BLaER1 (cell line): ENCODE measurements at regions not wholly inside any gene's neighbourhood (a gene's known extent, or its start where the extent isn't known, plus 50 kb on each side); places are given as distances from the start of the nearest gene placed in this dataset.
A peak's percentile ranks its signal among the peaks of the same experiment; 100 is the strongest.

Source experiments
- H3K27ac ChIP-seq: shearing (Covaris generic); formaldehyde crosslinking; 2 replicates; pipeline ENCODE4 v1.8.1; 2022
- H3K27me3 ChIP-seq: shearing (Covaris generic); formaldehyde crosslinking; 2 replicates; pipeline ENCODE4 v1.8.1; 2022
- H3K36me3 ChIP-seq: shearing (Covaris generic); formaldehyde crosslinking; 2 replicates; pipeline ENCODE4 v1.8.1; 2022
- H3K4me1 ChIP-seq: shearing (Covaris generic); formaldehyde crosslinking; 2 replicates; pipeline ENCODE4 v1.8.1; 2022
- H3K4me2 ChIP-seq: shearing (Covaris generic); formaldehyde crosslinking; 2 replicates; pipeline ENCODE4 v1.8.1; 2022
- H3K4me3 ChIP-seq: shearing (Covaris generic); formaldehyde crosslinking; 2 replicates; pipeline ENCODE4 v1.8.1; 2022
- H3K9ac ChIP-seq: shearing (Covaris generic); formaldehyde crosslinking; 2 replicates; pipeline ENCODE4 v1.8.1; 2022
- H3K9me3 ChIP-seq: shearing (Covaris generic); formaldehyde crosslinking; 2 replicates; pipeline ENCODE4 v1.8.1; 2022
- H4K20me1 ChIP-seq: shearing (Covaris generic); formaldehyde crosslinking; 2 replicates; pipeline ENCODE4 v1.8.1; 2022
- Cebpa-rat ChIP-seq: shearing (Covaris generic); IDR thresholded peaks from 2 replicates; pipeline ENCODE4 v1.8.1; 2022

- no peaks in the 10 kb centered on the region for H3K36me3 ChIP-seq
- no peaks in the 10 kb centered on the region for H3K27me3 ChIP-seq
- no peak overlapping the region for H3K9ac ChIP-seq
- no peaks in the 10 kb centered on the region for H3K4me1 ChIP-seq
- H3K4me3 ChIP-seq = no peak overlapping the region
- H3K9me3 ChIP-seq = no peaks in the 10 kb centered on the region
- H4K20me1 ChIP-seq = no peaks in the 10 kb centered on the region
- H3K4me2 ChIP-seq = no peak overlapping the region
- no peak overlapping the region for H3K27ac ChIP-seq
- no peak for TF ChIP-seq Cebpa-rat
Measured at GRCh38 chr9:115276621-115277020, 158.7 kb upstream of the TNC start.

DNA sequence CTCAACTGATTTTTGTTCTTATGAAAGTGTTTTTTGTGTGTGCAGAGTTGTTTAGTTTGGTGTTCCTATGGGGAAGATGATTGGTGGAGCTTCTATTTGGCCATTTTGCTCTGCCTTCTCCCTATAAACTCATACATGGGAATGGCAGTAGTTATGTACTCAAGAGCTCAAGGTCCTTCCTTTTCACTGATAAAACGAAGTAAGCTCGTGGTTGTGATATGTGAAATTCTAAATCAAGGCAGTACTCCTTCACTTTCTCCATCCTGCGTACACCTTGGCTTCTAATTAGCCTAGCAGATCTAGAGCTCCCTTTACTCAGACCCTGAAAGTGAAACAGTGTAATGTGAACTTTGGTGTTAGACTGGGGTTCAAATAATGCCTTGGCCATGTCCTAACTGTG lies 159.3 kb upstream of the TNC start:
- H4K20me1 ChIP-seq = no peaks in the 10 kb centered on the region
- no peak overlapping the region for H3K27ac ChIP-seq
- no peaks in the 10 kb centered on the region for H3K9me3 ChIP-seq
- no peak overlapping the region for H3K4me3 ChIP-seq
- H3K36me3 ChIP-seq = no peaks in the 10 kb centered on the region
- no peak for TF ChIP-seq Cebpa-rat
- H3K4me2 ChIP-seq = no peak overlapping the region
- no peak overlapping the region for H3K9ac ChIP-seq
- no peaks in the 10 kb centered on the region for H3K27me3 ChIP-seq
- H3K4me1 ChIP-seq = no peaks in the 10 kb centered on the region

DNA sequence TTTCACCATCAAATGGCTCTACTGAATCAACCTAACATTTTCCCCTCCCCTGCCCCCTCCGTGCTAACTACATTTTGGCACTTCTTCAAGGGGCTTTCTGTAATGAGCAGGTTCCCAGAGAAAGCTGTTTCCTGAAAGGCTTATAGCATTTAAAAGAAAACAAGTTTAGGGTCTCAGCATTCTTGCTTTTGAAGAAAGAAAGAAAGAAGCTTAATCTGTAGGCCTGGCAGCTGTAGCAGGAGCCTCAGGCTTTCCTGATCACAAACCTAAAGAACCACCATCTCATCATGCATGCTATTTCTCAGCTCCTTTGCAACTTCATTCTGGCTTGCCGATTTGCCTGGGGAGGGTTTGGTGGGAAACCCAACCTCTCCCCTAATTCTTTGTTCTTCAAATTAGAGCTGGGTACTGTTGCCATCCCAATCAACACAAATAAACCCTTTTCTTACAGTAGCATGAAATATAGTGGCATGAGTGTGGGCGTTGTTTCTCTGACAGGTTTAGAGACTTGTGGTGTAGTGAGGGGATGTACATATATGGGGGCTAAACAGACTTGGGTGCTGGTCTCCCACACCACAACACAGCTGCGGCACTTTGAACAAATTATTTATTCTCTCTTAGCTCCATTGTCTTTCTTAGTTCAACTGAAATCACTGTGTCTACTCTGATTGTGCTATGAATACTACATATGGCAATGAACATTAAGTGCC lies 160.5 kb upstream of the TNC start:
- Histone ChIP-seq H3K4me3 (no peak overlapping the region), H3K4me1 (no peaks in the 10 kb centered on the region), H3K9me3 (no peaks in the 10 kb centered on the region), H3K4me2 (no peak overlapping the region), H3K36me3 (no peaks in the 10 kb centered on the region), H3K27me3 (no peaks in the 10 kb centered on the region), H3K27ac (no peak overlapping the region), H3K9ac (no peak overlapping the region), H4K20me1 (no peaks in the 10 kb centered on the region)
- TF ChIP-seq Cebpa-rat = no peak

DNA sequence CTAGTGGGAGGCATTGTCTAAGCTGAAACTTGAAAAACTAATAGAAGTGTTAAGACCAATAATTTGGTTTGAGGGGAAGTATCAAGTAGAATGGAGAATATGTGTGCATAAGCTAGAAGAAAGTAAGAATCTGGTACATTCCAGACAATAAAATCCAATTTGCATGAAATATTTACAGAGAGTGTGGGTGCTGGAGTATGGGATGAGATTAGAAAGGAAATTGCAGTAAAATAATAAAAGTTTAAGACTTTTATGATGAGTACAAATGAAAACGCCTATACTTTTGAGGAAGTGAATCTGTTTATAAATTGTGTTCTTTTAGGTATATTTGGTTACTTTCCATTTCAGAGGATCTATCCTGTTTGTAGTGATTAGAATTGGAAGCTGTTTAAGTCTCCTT lies 165.4 kb upstream of the TNC start:
- H3K9me3 ChIP-seq = no peaks in the 10 kb centered on the region
- H4K20me1 ChIP-seq = no peaks in the 10 kb centered on the region
- H3K9ac ChIP-seq = no peak overlapping the region
- TF ChIP-seq Cebpa-rat = no peak
- H3K4me3 ChIP-seq = no peak overlapping the region
- no peaks in the 10 kb centered on the region for H3K4me1 ChIP-seq
- no peak overlapping the region for H3K27ac ChIP-seq
- no peaks in the 10 kb centered on the region for H3K27me3 ChIP-seq
- H3K4me2 ChIP-seq = no peak overlapping the region
- H3K36me3 ChIP-seq = no peaks in the 10 kb centered on the region

- no peak overlapping the region for H3K27ac ChIP-seq
- H3K4me1 ChIP-seq = no peaks in the 10 kb centered on the region
- H3K9ac ChIP-seq = no peak overlapping the region
- no peaks in the 10 kb centered on the region for H3K36me3 ChIP-seq
- no peak for TF ChIP-seq Cebpa-rat
- no peaks in the 10 kb centered on the region for H3K9me3 ChIP-seq
- no peaks in the 10 kb centered on the region for H3K27me3 ChIP-seq
- H3K4me3 ChIP-seq = no peak overlapping the region
- H3K4me2 ChIP-seq = no peak overlapping the region
- no peaks in the 10 kb centered on the region for H4K20me1 ChIP-seq
Measured at GRCh38 chr9:115285836-115286235, 167.9 kb upstream of the TNC start.

DNA sequence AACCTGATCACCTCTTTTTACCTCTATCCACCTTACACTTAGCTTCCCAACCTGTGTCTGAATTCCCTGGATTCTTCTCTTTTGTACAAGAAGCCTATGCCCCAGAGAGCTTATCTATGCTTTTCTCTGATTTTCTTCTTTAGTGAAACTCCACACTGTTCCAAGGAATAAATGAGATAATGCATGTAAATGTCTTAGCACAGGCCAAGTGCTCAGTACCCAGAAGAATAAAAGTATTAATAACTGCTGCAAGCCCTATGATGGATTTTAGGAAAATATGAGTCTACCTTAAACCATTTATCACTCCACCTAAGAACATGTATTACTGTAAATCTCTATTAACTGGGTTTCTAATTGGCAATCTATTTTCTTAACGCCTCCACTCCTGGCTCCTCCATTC lies 168.5 kb upstream of the TNC start:
- no peak for TF ChIP-seq Cebpa-rat
- Histone ChIP-seq H3K9me3 (no peaks in the 10 kb centered on the region), H3K36me3 (no peaks in the 10 kb centered on the region), H3K4me3 (no peak overlapping the region), H3K4me1 (no peaks in the 10 kb centered on the region), H4K20me1 (no peaks in the 10 kb centered on the region), H3K27me3 (no peaks in the 10 kb centered on the region), H3K9ac (no peak overlapping the region), H3K4me2 (no peak overlapping the region), H3K27ac (no peak overlapping the region)

DNA sequence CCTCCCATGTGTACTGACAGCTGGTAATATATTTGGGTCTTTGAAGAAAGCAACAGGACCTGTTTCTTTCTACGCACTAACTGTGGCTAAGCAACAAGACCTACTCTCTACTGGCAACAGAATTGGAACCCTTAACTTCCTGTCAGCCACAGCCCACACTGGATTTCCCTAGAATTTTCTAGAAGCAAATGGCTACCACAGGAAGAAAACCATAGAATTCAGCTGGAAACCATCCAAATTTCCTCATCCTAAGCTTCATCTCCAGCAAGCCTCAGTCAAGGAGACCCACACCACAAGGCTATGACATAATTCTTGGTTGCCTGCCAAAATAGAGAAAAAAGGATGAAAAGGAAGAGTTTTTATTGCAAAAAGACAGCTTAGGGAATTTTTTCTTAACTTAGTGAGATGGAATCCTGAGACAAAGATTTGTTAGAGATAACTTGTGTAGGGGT lies 171.8 kb upstream of the TNC start:
- Histone ChIP-seq H3K4me1 (peaks cover 11% of the 10 kb centered on the region), H3K9ac (no peak overlapping the region), H3K27me3 (no peaks in the 10 kb centered on the region), H3K9me3 (no peaks in the 10 kb centered on the region), H3K4me3 (no peak overlapping the region), H3K27ac (no peak overlapping the region), H4K20me1 (no peaks in the 10 kb centered on the region), H3K36me3 (no peaks in the 10 kb centered on the region), H3K4me2 (no peak overlapping the region)
- TF ChIP-seq Cebpa-rat = no peak

- Histone ChIP-seq H3K36me3 (no peaks in the 10 kb centered on the region), H4K20me1 (no peaks in the 10 kb centered on the region), H3K9ac (no peak overlapping the region), H3K4me2 (no peak overlapping the region), H3K4me1 (peaks cover 11% of the 10 kb centered on the region), H3K4me3 (no peak overlapping the region), H3K9me3 (no peaks in the 10 kb centered on the region), H3K27ac (no peak overlapping the region), H3K27me3 (no peaks in the 10 kb centered on the region)
- TF ChIP-seq Cebpa-rat = no peak
Measured at GRCh38 chr9:115291841-115292240, 173.9 kb upstream of the TNC start.

DNA sequence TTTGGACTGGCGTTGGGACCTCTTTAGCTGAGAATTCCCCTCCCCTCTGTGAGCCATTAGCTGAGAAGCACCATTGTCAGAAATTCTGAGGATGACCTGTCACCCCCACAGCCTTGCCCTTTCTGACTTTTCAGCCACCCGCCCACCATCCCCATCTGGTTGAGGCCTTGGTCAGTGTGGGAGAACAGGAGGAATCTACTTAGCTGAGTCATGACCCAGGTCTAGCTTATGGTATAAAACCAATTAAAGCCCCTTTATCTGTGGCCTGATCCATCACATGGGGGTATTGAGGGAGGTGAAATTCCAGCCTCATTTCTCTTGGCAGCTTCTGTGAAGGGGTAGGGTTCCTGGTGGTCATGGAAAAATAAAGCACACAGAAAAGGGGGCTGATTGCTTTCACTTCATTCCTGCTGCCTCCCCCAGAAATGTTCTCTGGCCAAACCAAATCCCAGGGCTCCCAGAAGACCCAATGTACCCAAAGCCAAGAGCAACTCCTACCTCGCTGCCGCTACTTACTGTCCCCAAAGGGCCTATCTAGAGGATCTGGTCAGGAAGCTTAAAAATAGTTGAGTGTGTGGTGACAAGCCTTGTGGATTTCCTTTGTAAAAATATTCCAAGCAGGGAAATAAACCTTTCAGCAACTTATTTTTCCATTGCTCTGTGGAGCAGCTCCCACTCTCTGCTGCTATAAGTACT lies 174.8 kb upstream of the TNC start:
- peak overlapping the region; percentile 37; the same call in 1 of the 2 replicates for H3K4me2 ChIP-seq
- no peak overlapping the region for H3K4me3 ChIP-seq
- no peaks in the 10 kb centered on the region for H3K36me3 ChIP-seq
- H3K9me3 ChIP-seq = no peaks in the 10 kb centered on the region
- H3K4me1 ChIP-seq = peaks cover 11% of the 10 kb centered on the region
- no peak overlapping the region for H3K27ac ChIP-seq
- H4K20me1 ChIP-seq = no peaks in the 10 kb centered on the region
- no peak overlapping the region for H3K9ac ChIP-seq
- no peak for TF ChIP-seq Cebpa-rat
- H3K27me3 ChIP-seq = no peaks in the 10 kb centered on the region

GRCh38 chr9:115295734-115296133 lies 177.8 kb upstream of the TNC start:
- TF ChIP-seq Cebpa-rat = no peak
- no peaks in the 10 kb centered on the region for H4K20me1 ChIP-seq
- H3K36me3 ChIP-seq = no peaks in the 10 kb centered on the region
- H3K9me3 ChIP-seq = no peaks in the 10 kb centered on the region
- no peak overlapping the region for H3K4me3 ChIP-seq
- H3K27ac ChIP-seq = no peak overlapping the region
- H3K4me2 ChIP-seq = no peak overlapping the region
- H3K27me3 ChIP-seq = no peaks in the 10 kb centered on the region
- no peak overlapping the region for H3K9ac ChIP-seq
- H3K4me1 ChIP-seq = peaks cover 28% of the 10 kb centered on the region
